OCI-LY3 (cell line): ENCODE measurements at regions not wholly inside any gene's neighbourhood (a gene's known extent, or its start where the extent isn't known, plus 50 kb on each side); places are given as distances from the start of the nearest gene placed in this dataset.

Source experiments
- CTCF ChIP-seq: fragments of 200-600, 300-600 bp; sonication (generic); IDR thresholded peaks from 2 replicates; pipeline ENCODE4 v1.5.1; 2014; ENCODE audit warnings: antibody characterized with exemption, low read length, low read depth
- EZH2phosphoT487 ChIP-seq: fragments of 200-600 bp; shearing (Covaris generic); IDR thresholded peaks from 2 replicates; pipeline ENCODE4 v1.6.1; 2018; ENCODE audit warnings: antibody characterized with exemption, mixed run types, low read depth

- TF ChIP-seq CTCF (no peak), EZH2phosphoT487 (no peak)
These were observed 81.0 kb upstream of the NDUFV2 start for GRCh38 chr18:9021458-9021857.
